SJCRH30 (cell line): ENCODE measurements at regions not wholly inside any gene's neighbourhood (a gene's known extent, or its start where the extent isn't known, plus 50 kb on each side); places are given as distances from the start of the nearest gene placed in this dataset.

Source experiments
- DNase-seq, 2 experiments: peaks; one replicate each; pipeline ENCODE4 v3.0.0-alpha.2; 2015 to 2020
- H3K27ac ChIP-seq: fragments of 250-450 bp; sonication (Bioruptor Pico); 2 replicates; pipeline ENCODE4 v1.5.1; 2020; ENCODE audit warnings: mild to moderate bottlenecking, moderate library complexity
- H3K27me3 ChIP-seq: fragments of 250-450 bp; sonication (Bioruptor Pico); 2 replicates; pipeline ENCODE4 v1.5.1; 2020; ENCODE audit warnings: mild to moderate bottlenecking, moderate library complexity
- H3K36me3 ChIP-seq: fragments of 250-450 bp; sonication (Bioruptor Pico); 2 replicates; pipeline ENCODE4 v1.5.1; 2020; ENCODE audit warnings: mild to moderate bottlenecking, moderate library complexity
- H3K4me1 ChIP-seq: fragments of 250-450 bp; sonication (Bioruptor Pico); 2 replicates; pipeline ENCODE4 v1.5.1; 2020; ENCODE audit warnings: mild to moderate bottlenecking, moderate library complexity
- H3K4me3 ChIP-seq: fragments of 250-450 bp; sonication (Bioruptor Pico); 2 replicates; pipeline ENCODE4 v1.5.1; 2020; ENCODE audit warnings: mild to moderate bottlenecking, moderate library complexity
- H3K9me3 ChIP-seq: fragments of 250-450 bp; sonication (Bioruptor Pico); replicated peaks from 2 replicates; pipeline ENCODE4 v1.5.1; 2020; ENCODE audit warnings: mild to moderate bottlenecking, moderate library complexity

DNA sequence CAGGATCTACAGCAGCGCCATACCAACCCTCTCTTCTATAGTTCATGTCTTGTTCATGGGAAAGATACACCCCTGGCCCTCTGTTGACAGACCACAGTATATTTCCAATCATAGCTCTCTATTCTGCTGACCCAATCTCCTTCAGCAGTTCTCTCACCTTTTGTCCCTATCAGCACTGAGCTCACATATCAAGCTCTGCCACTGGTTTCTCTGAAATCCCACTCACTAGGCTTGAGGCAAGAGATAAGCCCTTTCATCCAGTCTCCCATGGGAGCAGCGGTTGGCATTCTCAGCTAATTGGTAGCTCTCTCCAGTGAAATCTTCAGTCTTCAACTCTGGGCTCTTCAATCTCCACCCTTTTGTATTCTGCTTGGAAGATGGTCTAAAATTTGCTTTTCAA is 313.4 kb downstream of the GJA1 start:
- Histone ChIP-seq H3K36me3 (no peaks in the 10 kb centered on the region), H3K4me3 (no peak overlapping the region), H3K27me3 (no peaks in the 10 kb centered on the region), H3K27ac (no peak overlapping the region), H3K4me1 (no peaks in the 10 kb centered on the region), H3K9me3 (no peaks in the 10 kb centered on the region)
- peak; percentile 6 to 23 for DNase-seq

DNA sequence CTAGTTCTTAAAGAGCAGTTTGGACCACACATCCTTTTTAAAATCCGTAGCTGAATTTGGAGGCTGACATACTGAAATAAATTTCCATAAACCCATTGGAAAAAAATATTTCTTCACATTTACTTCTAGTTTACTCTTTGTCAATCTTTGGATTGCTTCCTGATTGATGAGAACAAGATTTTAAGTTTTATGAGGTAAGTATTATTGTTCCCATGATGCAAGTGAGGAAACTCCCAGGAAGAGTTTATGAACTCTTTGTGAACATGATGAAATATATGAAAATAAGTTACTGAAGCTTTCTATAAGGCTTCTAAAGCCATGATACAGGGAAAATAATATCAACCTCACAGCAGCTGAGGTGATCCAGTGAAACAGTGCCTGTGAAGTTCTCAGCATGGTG is 320.0 kb downstream of the GJA1 start:
- Histone ChIP-seq H3K4me1 (no peaks in the 10 kb centered on the region), H3K4me3 (no peak overlapping the region), H3K36me3 (no peaks in the 10 kb centered on the region), H3K9me3 (no peaks in the 10 kb centered on the region), H3K27ac (no peak overlapping the region), H3K27me3 (no peaks in the 10 kb centered on the region)
- DNase-seq, result no peak

DNA sequence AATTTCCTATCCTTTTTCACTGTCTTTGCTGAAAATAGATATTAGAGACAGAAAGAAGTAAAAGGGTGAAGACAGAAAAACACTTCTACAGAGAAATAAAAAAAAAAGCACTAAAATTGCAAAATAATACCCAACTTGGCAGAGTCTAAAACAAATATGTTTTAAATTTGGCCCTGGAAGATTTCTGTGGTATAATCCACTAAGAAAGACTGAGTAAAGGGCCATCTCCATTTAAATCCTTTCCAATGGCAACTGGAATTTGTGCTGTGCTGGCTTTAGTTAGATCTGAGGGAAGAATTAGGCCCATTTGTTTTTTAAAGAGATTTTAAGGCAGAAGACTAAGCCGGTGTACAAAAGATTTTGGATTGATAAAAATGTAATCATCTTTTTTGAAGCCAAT is 321.2 kb downstream of the GJA1 start:
- no peak for DNase-seq
- H3K4me3 ChIP-seq, result no peak overlapping the region
- no peaks in the 10 kb centered on the region for H3K4me1 ChIP-seq
- H3K9me3 ChIP-seq, result no peaks in the 10 kb centered on the region
- H3K36me3 ChIP-seq, result no peaks in the 10 kb centered on the region
- H3K27me3 ChIP-seq, result no peaks in the 10 kb centered on the region
- no peak overlapping the region for H3K27ac ChIP-seq

DNA sequence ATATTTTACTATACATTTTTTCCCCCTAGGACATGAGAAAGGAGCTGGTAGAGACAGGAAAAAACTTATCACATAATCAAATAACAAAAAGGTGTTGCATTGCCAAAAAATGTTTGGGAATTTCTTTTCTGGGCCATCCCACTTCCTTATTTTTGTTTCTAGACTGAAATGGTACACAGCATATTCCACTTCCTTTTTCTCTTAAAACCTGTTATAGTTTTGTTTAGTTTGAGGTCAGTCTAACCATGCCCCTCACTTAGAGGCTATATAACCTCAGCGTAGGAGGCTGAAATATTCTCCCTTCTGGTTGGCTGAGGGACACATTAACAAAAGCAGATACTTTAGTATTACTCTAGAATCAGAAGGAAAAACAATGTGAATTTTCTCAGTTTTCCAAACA is 323.9 kb downstream of the GJA1 start:
- no peak overlapping the region for H3K27ac ChIP-seq
- no peaks in the 10 kb centered on the region for H3K4me1 ChIP-seq
- no peak for DNase-seq
- H3K36me3 ChIP-seq, result no peaks in the 10 kb centered on the region
- H3K4me3 ChIP-seq, result no peak overlapping the region
- H3K27me3 ChIP-seq, result no peaks in the 10 kb centered on the region
- no peaks in the 10 kb centered on the region for H3K9me3 ChIP-seq

DNA sequence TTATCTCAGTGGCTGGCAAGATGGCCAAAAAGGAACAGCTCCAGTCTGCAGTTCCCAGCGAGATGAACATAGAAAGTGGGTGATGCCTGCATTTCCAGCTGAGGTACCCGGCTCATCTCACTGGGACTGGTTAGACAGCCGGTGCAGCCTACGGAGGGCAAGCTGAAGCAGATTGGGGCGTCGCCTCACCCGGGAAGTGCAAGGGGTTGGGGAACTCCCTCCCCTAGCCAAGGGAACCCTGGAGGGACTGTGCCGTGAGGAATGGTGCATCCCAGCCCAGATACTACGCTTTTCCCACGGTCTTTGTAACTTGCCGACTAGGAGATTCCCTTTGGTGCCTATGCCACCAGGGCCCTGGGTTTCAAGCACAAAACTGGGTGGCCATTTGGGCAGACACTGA is 324.7 kb downstream of the GJA1 start:
- no peaks in the 10 kb centered on the region for H3K4me1 ChIP-seq
- DNase-seq, result no peak
- H3K9me3 ChIP-seq, result no peaks in the 10 kb centered on the region
- no peak overlapping the region for H3K4me3 ChIP-seq
- no peaks in the 10 kb centered on the region for H3K27me3 ChIP-seq
- H3K27ac ChIP-seq, result no peak overlapping the region
- no peaks in the 10 kb centered on the region for H3K36me3 ChIP-seq

DNA sequence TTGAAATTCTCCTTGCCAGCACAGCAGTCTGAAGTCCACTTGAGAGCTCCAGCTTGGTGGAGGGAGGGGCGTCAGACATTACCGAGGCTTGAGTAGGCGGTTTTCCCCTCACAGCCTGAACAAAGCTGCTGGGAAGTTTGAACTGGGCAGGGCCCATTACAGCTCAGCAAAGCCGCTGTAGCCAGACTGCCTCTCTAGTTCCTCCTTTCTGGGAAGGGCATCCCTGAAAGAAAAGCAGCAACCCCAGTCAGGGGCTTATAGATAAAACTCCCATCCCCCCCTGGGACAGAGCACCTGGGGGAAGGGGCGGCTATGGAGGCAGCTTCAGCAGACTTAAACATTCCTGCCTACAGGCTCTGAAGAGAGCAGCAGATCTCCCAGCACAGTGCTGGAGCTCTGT is 325.3 kb downstream of the GJA1 start:
- Histone ChIP-seq H3K27ac (no peak overlapping the region), H3K36me3 (no peaks in the 10 kb centered on the region), H3K27me3 (no peaks in the 10 kb centered on the region; the same call in 1 of the 2 replicates), H3K9me3 (no peaks in the 10 kb centered on the region), H3K4me3 (no peak overlapping the region), H3K4me1 (no peaks in the 10 kb centered on the region)
- DNase-seq, result no peak

DNA sequence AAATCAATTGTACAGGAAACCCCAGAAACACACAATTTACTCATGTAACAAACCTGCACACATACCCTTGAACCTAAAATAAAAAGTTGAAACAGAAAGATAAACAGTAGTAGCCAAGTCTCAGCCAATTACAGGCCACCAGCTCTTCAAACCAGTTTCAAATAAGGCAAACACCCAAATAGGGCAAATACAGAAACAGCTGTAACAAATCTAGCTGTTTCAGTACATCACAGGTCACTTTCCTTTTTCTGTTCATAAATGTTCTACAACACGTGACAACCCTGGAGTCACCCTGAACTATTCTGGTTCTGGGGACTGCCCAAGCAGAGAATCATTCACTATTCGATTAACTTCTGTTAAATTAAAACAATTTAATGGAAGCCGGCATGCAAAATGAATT is 329.0 kb downstream of the GJA1 start:
- Histone ChIP-seq H3K9me3 (no peaks in the 10 kb centered on the region), H3K4me1 (no peaks in the 10 kb centered on the region), H3K4me3 (no peak overlapping the region), H3K36me3 (no peaks in the 10 kb centered on the region), H3K27ac (no peak overlapping the region), H3K27me3 (no peaks in the 10 kb centered on the region; the same call in 1 of the 2 replicates)
- no peak for DNase-seq

DNA sequence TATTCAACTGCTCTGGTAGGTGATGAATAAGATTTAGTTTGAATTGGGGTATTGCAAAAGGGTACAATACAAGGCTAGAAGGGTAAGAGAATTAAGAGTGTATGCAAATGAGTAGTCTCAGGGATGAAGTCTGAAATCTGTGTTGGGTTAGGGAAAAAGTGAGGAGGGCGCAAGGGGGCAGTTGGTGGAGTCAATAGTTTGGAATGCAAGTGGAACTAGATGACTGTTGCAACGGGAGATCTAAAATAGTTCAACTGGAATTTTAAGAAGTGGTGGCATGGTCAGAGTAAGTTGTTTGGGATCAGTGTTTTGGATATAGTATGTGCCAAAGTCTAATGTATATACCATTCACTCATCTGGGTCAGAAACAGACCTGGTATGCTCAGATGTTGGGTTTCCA is 329.6 kb downstream of the GJA1 start:
- no peak overlapping the region for H3K27ac ChIP-seq
- H3K36me3 ChIP-seq, result no peaks in the 10 kb centered on the region
- H3K9me3 ChIP-seq, result no peaks in the 10 kb centered on the region
- no peak for DNase-seq
- no peaks in the 10 kb centered on the region for H3K4me1 ChIP-seq
- no peaks in the 10 kb centered on the region; the same call in 1 of the 2 replicates for H3K27me3 ChIP-seq
- no peak overlapping the region for H3K4me3 ChIP-seq

DNA sequence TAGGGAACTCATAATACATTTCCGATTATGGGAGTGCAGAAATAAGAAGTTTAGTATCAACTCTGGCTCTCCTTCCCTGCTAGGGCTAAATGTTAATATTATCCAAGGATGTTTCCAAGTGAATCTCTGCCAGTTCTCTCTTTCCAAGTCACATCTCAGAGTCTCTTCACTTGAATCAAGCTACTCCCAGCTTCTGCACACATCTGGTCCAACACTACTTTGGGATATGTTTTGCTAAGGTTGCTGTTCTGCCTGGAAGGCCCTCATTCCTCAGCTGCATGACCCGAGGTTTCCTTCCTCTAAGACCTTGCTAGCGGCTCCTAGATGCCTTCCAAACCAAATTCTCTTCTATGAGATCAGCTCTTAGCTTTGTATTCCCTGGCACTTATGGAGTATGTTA is 331.8 kb downstream of the GJA1 start:
- Histone ChIP-seq H3K4me1 (no peaks in the 10 kb centered on the region), H3K9me3 (no peaks in the 10 kb centered on the region), H3K27ac (no peak overlapping the region), H3K36me3 (no peaks in the 10 kb centered on the region), H3K4me3 (no peak overlapping the region), H3K27me3 (no peaks in the 10 kb centered on the region; the same call in 1 of the 2 replicates)
- no peak for DNase-seq

DNA sequence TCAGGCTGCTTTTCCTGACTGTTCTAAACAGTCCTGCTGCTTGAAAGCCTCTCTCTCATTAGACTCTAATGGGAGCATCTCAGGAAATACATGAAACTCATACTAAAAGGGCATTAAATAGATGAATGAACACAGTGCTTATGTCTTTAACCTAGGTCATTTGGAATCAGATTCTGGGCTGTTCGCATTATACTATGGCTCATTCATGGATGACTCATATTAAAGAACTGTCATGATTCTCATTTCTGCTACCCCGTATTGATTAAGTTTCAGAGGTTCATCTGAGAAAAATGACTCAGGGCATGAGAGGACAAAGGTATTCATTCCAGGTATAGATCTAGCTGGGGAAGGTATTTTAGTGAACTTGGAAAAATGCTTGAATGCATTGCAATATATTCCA is 335.5 kb downstream of the GJA1 start:
- Histone ChIP-seq H3K27me3 (no peaks in the 10 kb centered on the region; the same call in 1 of the 2 replicates), H3K36me3 (no peaks in the 10 kb centered on the region), H3K27ac (no peak overlapping the region), H3K4me1 (no peaks in the 10 kb centered on the region), H3K9me3 (no peaks in the 10 kb centered on the region), H3K4me3 (no peak overlapping the region)
- no peak for DNase-seq

DNA sequence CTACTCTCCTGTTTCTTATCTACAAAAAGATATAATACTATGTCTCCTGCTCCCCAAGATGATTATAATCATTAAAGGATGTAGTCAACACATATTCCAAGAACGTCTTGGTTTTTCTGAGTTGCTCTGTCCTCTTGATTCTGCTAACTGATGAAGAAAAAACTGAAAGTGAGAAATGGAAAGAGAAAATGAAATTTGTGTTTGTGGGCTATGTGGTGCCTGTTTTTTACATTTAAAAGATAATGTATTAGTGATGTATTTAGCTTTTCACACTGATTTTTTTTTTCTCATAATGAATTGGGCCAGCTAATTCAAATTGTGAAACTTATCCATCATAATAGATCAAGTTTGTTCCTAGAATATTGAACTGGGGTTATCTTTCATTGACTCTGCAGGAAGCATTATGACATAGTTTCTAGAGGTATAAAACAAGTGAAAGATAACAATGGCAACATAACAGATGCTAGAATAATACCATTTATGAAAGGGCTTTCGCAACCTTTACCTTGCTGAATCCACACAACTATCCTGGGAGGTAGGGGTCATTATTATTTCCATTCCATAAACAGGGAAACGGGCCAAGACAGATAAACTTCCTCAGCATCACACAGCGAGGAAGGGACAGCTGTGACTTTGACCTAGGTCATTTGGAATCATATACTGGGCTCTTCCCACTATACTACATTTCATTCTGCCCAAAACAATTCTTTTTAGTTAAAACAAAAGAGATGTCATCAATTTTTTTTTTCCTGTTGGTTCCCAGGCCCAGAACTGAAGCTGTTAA is 336.7 kb downstream of the GJA1 start:
- Histone ChIP-seq H3K9me3 (no peaks in the 10 kb centered on the region), H3K36me3 (no peaks in the 10 kb centered on the region), H3K4me1 (no peaks in the 10 kb centered on the region), H3K27me3 (no peaks in the 10 kb centered on the region), H3K4me3 (no peak overlapping the region), H3K27ac (no peak overlapping the region)
- no peak for DNase-seq

DNA sequence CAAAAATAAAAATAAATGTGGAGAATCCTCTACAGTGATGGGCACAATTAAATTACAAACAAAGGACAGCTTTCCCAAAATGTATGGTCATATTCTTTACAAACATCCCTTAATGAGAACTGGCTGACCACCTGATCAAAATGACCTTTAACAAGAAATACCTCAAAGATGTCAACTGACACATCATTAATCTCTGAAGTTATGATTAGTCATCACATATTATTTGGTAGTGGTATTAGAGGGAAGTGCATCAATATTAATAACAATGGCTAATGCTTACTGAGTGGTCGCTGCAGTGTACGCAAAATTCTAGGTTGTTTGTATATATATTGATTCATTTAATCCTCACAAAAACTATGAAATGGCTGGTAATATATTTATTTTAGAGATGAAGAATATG is 340.6 kb downstream of the GJA1 start:
- Histone ChIP-seq H3K36me3 (no peaks in the 10 kb centered on the region), H3K27ac (no peak overlapping the region), H3K4me3 (no peak overlapping the region), H3K27me3 (no peaks in the 10 kb centered on the region), H3K9me3 (no peaks in the 10 kb centered on the region), H3K4me1 (no peaks in the 10 kb centered on the region)
- DNase-seq, result no peak

DNA sequence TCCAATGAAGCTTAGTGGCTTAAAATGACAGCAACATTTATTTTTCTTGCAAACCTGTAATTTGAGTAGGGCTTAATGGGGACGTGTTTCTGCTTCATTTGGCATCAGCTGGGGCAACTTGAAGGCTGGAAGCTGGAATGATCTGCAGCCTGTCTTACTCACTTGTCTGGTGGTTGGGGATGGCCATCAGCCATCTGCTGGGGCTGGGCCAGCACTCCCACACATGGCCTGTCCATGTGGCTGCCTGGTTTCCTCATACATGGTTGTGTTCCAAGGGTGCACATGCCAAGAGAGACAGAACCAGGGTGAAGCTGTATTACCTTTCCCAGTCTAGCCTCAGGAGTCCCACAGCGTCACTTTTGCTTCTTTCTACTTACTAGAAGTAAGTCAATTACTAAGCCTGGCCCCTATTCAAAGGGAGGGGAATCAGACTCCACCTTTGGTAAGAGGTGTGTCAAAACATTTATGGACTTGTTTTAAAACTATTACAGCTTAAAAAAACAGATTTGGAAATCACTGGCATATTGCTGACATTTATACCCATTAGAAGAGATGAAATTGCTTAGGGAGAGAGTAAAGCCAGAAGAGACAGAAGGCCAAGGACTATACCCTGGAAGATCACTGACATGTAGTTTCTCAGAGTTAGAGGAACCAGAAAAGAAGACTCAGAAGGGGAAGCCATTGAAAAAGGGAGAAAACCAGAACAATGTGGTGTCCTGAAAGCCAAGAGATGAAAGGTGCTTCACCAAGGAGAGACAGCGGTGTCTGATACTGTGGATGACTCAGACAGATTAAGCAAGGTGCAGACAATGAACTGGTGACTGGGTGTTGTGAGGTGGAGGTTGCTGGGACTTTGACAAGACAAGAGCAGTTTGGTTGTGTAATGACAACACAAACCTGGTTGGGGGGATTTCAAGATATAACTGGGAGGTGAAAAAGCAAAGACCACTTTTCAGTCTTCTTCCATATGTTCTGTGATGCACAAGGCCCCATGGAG is 345.2 kb downstream of the GJA1 start:
- Histone ChIP-seq H3K9me3 (no peaks in the 10 kb centered on the region), H3K4me3 (no peak overlapping the region), H3K27ac (no peak overlapping the region), H3K4me1 (no peaks in the 10 kb centered on the region), H3K27me3 (no peaks in the 10 kb centered on the region), H3K36me3 (no peaks in the 10 kb centered on the region)
- peak; percentile 6 to 13 for DNase-seq

DNA sequence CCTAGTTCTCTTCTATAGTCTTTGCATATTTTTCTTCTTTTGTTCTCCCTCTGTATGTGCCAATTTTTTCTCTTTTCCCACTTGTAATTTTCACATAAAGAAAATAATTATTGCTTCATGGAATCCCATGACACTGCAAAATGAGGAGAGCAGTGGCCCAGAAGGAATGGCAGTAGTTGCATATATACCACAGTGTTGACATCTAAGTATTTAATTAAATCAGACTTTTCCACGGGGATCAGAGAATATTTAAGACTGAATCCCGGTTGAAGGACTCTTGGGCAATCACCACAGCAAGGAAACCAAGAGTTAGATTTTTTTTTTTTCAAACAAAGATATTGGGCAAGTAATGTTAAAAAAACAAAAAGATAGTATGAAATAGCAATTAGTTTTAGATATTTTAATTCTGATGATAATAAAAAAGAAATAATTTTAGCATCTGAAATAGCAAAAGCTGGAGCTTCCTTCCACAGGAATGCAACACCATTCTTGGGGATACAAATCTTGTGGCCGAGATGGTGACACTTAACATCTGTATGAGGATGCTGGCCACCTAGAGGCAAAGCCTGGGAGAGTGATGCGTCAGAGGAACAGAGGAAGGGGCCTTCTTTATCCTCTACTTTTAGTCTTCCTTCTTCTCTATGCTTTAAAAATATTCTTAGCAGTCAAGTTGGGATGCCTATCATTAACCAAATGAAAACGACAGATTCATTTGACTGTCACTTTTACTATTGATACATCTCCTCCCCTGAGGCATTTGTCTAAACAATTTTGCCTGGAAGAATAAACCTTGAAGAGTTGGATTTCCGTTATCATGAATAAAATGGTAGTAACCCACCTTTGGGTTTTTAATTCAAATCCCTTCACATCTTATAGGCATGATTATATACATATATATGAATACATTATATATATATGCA is 356.2 kb downstream of the GJA1 start:
- no peak for DNase-seq
- Histone ChIP-seq H3K9me3 (no peaks in the 10 kb centered on the region; the same call in 1 of the 2 replicates), H3K27ac (no peak overlapping the region), H3K4me3 (no peak overlapping the region), H3K27me3 (no peaks in the 10 kb centered on the region), H3K36me3 (no peaks in the 10 kb centered on the region), H3K4me1 (no peaks in the 10 kb centered on the region)
